Activated T-cell treated with anti-CD3 and anti-CD28 coated beads, Interleukin-2, amount 50 U/mL, for 4 hours (primary cell): ENCODE measurements at regions not wholly inside any gene's neighbourhood (a gene's known extent, or its start where the extent isn't known, plus 50 kb on each side); places are given as distances from the start of the nearest gene placed in this dataset.
"Not testable (repeated sequence)": the region's sequence is repeated elsewhere in the genome, so short reads cannot be mapped to it uniquely, and the experiment has no call there.

Source experiments
- ATAC-seq, 2 donors: fragments of 200-7000 bp; cut with Tn5 transposase; one replicate each; pipeline ENCODE4 v1.10.0; 2021
- DNase-seq: peaks from one replicate; pipeline ENCODE4 v3.0.0-alpha.2; 2020
- H3K27me3 Mint-ChIP-seq: one replicate; pipeline ENCODE4 v1.8.0; 2021; ENCODE audit warnings: low read depth, mixed read lengths
- H3K36me3 Mint-ChIP-seq: one replicate; pipeline ENCODE4 v1.8.0; 2022; ENCODE audit warnings: mixed read lengths; ENCODE audit not compliant: insufficient read depth
- H3K4me1 Mint-ChIP-seq: one replicate; pipeline ENCODE4 v1.8.0; 2021; ENCODE audit warnings: low read depth, mixed read lengths
- H3K4me3 Mint-ChIP-seq: one replicate; pipeline ENCODE4 v1.8.0; 2021; ENCODE audit warnings: mild to moderate bottlenecking, moderate library complexity, mixed read lengths
- H3K9me3 Mint-ChIP-seq: one replicate; pipeline ENCODE4 v1.8.0; 2021; ENCODE audit warnings: mixed read lengths

GRCh38 chr6:156423829-156424228 lies 353.3 kb upstream of the ARID1B start:
- peak overlapping the region; percentile 14 for H3K4me3 Mint-ChIP-seq
- ATAC-seq = peak; percentile 42 to 48

DNA sequence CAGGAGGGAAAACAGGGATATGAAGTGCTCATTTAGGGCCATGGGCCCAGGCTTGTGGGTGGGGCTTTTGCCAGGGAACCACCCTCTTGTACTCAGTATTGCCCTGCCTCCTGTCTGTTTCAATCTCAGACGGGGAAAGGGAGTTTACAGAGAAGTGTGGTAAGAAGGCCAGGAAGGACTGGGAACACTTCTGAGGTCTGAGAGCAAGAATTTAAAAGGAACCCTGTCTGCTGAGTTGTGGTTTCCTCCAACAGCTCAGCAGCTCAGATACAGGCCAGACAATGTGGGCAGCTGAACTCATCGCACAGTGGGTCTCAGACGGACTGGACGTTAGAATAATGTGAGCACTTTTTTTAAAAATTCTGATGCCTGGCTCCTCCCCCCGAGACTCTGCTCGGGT lies 354.1 kb upstream of the ARID1B start:
- no peak overlapping the region for H3K4me3 Mint-ChIP-seq
- ATAC-seq = peak in 1 of 2 donors; percentile 20

More at GRCh38 chr6:156423829-156424228, 353.3 kb upstream of the ARID1B start:
- Mint-ChIP-seq H3K9me3 (no peaks in the 10 kb centered on the region), H3K27me3 (no peaks in the 10 kb centered on the region), H3K4me1 (peaks cover 28% of the 10 kb centered on the region), H3K36me3 (no peaks in the 10 kb centered on the region)
- DNase-seq = no peak

GRCh38 chr6:156421933-156422332 lies 355.2 kb upstream of the ARID1B start:
- no peak for DNase-seq
- Mint-ChIP-seq H3K9me3 (no peaks in the 10 kb centered on the region), H3K4me3 (no peak overlapping the region), H3K27me3 (no peaks in the 10 kb centered on the region), H3K36me3 (no peaks in the 10 kb centered on the region), H3K4me1 (peaks cover 28% of the 10 kb centered on the region)
- no peak for ATAC-seq

More for the DNA sequence above, 354.1 kb upstream of the ARID1B start:
- H3K27me3 Mint-ChIP-seq = no peaks in the 10 kb centered on the region
- no peaks in the 10 kb centered on the region for H3K36me3 Mint-ChIP-seq
- no peaks in the 10 kb centered on the region for H3K9me3 Mint-ChIP-seq
- H3K4me1 Mint-ChIP-seq = peaks cover 28% of the 10 kb centered on the region
- DNase-seq = no peak

- DNase-seq, H3K27me3 Mint-ChIP-seq, ATAC-seq, H3K4me3 Mint-ChIP-seq, H3K9me3 Mint-ChIP-seq, H3K36me3 Mint-ChIP-seq: not testable (repeated sequence)
- peaks cover 28% of the 10 kb centered on the region for H3K4me1 Mint-ChIP-seq
Observed at GRCh38 chr6:156421301-156421700, 355.9 kb upstream of the ARID1B start.

- Mint-ChIP-seq H3K27me3 (no peaks in the 10 kb centered on the region), H3K9me3 (no peaks in the 10 kb centered on the region), H3K36me3 (no peaks in the 10 kb centered on the region), H3K4me3 (no peak overlapping the region), H3K4me1 (peaks cover 28% of the 10 kb centered on the region)
- DNase-seq (no peak), ATAC-seq (no peak)
Observed at GRCh38 chr6:156420172-156420993, 356.8 kb upstream of the ARID1B start.

GRCh38 chr6:156419594-156419993 lies 357.6 kb upstream of the ARID1B start:
- H3K36me3 Mint-ChIP-seq = no peaks in the 10 kb centered on the region

GRCh38 chr6:156418253-156418652 lies 358.9 kb upstream of the ARID1B start:
- Mint-ChIP-seq H3K4me1 (peaks cover 12% of the 10 kb centered on the region), H3K27me3 (no peaks in the 10 kb centered on the region), H3K4me3 (no peak overlapping the region), H3K36me3 (no peaks in the 10 kb centered on the region), H3K9me3 (no peaks in the 10 kb centered on the region)
- no peak for DNase-seq
- ATAC-seq = no peak

More at GRCh38 chr6:156419594-156419993, 357.6 kb upstream of the ARID1B start:
- no peak for ATAC-seq
- Mint-ChIP-seq H3K27me3 (no peaks in the 10 kb centered on the region), H3K4me1 (peaks cover 26% of the 10 kb centered on the region), H3K4me3 (no peak overlapping the region), H3K9me3 (no peaks in the 10 kb centered on the region)
- no peak for DNase-seq

GRCh38 chr6:156416391-156416790 lies 360.8 kb upstream of the ARID1B start:
- Mint-ChIP-seq H3K9me3 (peaks cover 3% of the 10 kb centered on the region), H3K36me3 (no peaks in the 10 kb centered on the region), H3K27me3 (no peaks in the 10 kb centered on the region), H3K4me1 (no peaks in the 10 kb centered on the region), H3K4me3 (no peak overlapping the region)
- no peak for DNase-seq
- no peak for ATAC-seq

GRCh38 chr6:156413154-156413553 lies 364.0 kb upstream of the ARID1B start:
- H3K9me3 Mint-ChIP-seq = peaks cover 3% of the 10 kb centered on the region
- no peaks in the 10 kb centered on the region for H3K36me3 Mint-ChIP-seq
- ATAC-seq = no peak
- H3K4me3 Mint-ChIP-seq = no peak overlapping the region
- DNase-seq = no peak
- peaks cover 4% of the 10 kb centered on the region for H3K27me3 Mint-ChIP-seq
- H3K4me1 Mint-ChIP-seq = no peaks in the 10 kb centered on the region

GRCh38 chr6:156410649-156411048 lies 366.5 kb upstream of the ARID1B start:
- Mint-ChIP-seq H3K4me1 (no peaks in the 10 kb centered on the region), H3K9me3 (peaks cover 3% of the 10 kb centered on the region), H3K27me3 (peaks cover 4% of the 10 kb centered on the region), H3K36me3 (no peaks in the 10 kb centered on the region), H3K4me3 (no peak overlapping the region)
- no peak for DNase-seq
- ATAC-seq = no peak

DNA sequence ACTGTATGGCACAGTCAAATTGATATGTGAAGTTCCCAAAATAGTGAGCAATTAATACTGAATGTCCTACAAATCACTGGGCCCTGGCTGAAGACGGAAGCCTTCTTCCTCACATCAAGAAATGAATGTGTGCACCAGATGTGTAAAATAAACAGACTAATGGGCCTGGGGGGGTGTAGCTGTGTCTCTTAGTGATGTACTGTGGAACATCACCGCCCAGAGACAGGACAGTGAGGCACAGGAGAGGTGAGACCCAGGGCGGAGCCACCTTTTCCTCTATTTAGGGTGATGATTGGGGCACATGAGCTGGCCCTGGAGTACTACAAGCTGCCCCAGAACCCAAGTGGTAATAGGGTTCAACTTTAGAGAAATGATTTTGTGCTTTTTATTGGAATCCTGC lies 368.5 kb upstream of the ARID1B start:
- Mint-ChIP-seq H3K4me1 (no peaks in the 10 kb centered on the region), H3K27me3 (peaks cover 4% of the 10 kb centered on the region), H3K9me3 (peaks cover 3% of the 10 kb centered on the region), H3K36me3 (no peaks in the 10 kb centered on the region), H3K4me3 (no peak overlapping the region)
- ATAC-seq (no peak), DNase-seq (no peak)

GRCh38 chr6:156407334-156407733 lies 369.8 kb upstream of the ARID1B start:
- Mint-ChIP-seq H3K4me1 (no peaks in the 10 kb centered on the region), H3K9me3 (peaks cover 3% of the 10 kb centered on the region), H3K36me3 (no peaks in the 10 kb centered on the region), H3K4me3 (no peak overlapping the region), H3K27me3 (peaks cover 4% of the 10 kb centered on the region)
- no peak for DNase-seq
- ATAC-seq = no peak

- Mint-ChIP-seq H3K27me3 (peaks cover 4% of the 10 kb centered on the region), H3K4me3 (no peak overlapping the region)
Observed at GRCh38 chr6:156406688-156407087, 370.5 kb upstream of the ARID1B start.

DNA sequence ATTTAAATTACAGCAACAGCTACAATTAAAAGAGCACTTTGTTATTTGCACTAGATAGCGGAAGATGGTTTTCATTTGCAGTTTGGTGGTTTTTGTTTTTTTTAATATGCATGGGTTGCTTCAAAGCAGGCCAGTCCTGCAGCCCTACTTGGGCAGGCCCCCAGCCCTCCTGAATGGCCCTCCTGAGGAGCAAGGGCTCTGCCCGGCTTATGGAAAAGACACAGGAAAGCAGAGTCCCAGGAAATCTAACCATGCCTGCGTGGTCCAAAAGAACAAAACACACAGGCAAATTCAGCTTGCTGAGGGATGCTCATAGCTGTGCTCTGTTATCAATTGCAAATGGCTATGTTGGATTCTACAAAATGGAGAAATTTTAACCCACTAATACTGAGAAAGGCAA lies 371.1 kb upstream of the ARID1B start:
- Mint-ChIP-seq H3K4me3 (no peak overlapping the region), H3K36me3 (no peaks in the 10 kb centered on the region), H3K9me3 (no peaks in the 10 kb centered on the region), H3K4me1 (peaks cover under 1% of the 10 kb centered on the region), H3K27me3 (peaks cover 4% of the 10 kb centered on the region)
- ATAC-seq = no peak
- DNase-seq = no peak

More at GRCh38 chr6:156406688-156407087, 370.5 kb upstream of the ARID1B start:
- DNase-seq (no peak), ATAC-seq (no peak)
- H3K36me3 Mint-ChIP-seq = no peaks in the 10 kb centered on the region
- no peaks in the 10 kb centered on the region for H3K4me1 Mint-ChIP-seq
- no peaks in the 10 kb centered on the region for H3K9me3 Mint-ChIP-seq

GRCh38 chr6:156402628-156403027 lies 374.6 kb upstream of the ARID1B start:
- Mint-ChIP-seq H3K27me3 (peaks cover 3% of the 10 kb centered on the region), H3K9me3 (no peaks in the 10 kb centered on the region)

More at GRCh38 chr6:156402628-156403027, 374.6 kb upstream of the ARID1B start:
- DNase-seq = no peak
- Mint-ChIP-seq H3K36me3 (no peaks in the 10 kb centered on the region), H3K4me1 (peaks cover 31% of the 10 kb centered on the region), H3K4me3 (no peak overlapping the region)
- no peak for ATAC-seq
